Myocyte (in vitro differentiated cells): ENCODE measurements at regions not wholly inside any gene's neighbourhood (a gene's known extent, or its start where the extent isn't known, plus 50 kb on each side); places are given as distances from the start of the nearest gene placed in this dataset.
A peak's percentile ranks its signal among the peaks of the same experiment; 100 is the strongest.

ENCODE experiments used
- DNase-seq: peaks from one replicate; pipeline ENCODE4 v3.0.0-alpha.2; 2012; ENCODE audit warnings: low read depth

- DNase-seq: no peak
Measured at GRCh38 chr3:81439108-81439507, 322.3 kb downstream of the GBE1 start.

GRCh38 chr3:81437683-81438082 is 323.8 kb downstream of the GBE1 start:
- DNase-seq: no peak

- no peak for DNase-seq
Measured at GRCh38 chr3:81436182-81436581, 325.3 kb downstream of the GBE1 start.

- no peak for DNase-seq
Measured at GRCh38 chr3:81435050-81435449, 326.4 kb downstream of the GBE1 start.

- DNase-seq: no peak
Measured at GRCh38 chr3:81434161-81434560, 327.3 kb downstream of the GBE1 start.

- DNase-seq: no peak
Measured at GRCh38 chr3:81433675-81434074, 327.8 kb downstream of the GBE1 start.

- no peak for DNase-seq
Measured at GRCh38 chr3:81432456-81432855, 329.0 kb downstream of the GBE1 start.

- DNase-seq: no peak
Measured at GRCh38 chr3:81426826-81427577, 334.4 kb downstream of the GBE1 start.

- no peak for DNase-seq
Measured at GRCh38 chr3:81425198-81425868, 336.1 kb downstream of the GBE1 start.

- DNase-seq: peak; percentile 13
Measured at GRCh38 chr3:81419228-81419627, 342.2 kb downstream of the GBE1 start.

- DNase-seq: no peak
Measured at GRCh38 chr3:81416812-81417211, 344.6 kb downstream of the GBE1 start.

GRCh38 chr3:81406318-81406717 is 355.1 kb downstream of the GBE1 start:
- DNase-seq: no peak

GRCh38 chr3:81395739-81396513 is 365.5 kb downstream of the GBE1 start:
- peak; percentile 10 for DNase-seq

- no peak for DNase-seq
Measured at GRCh38 chr3:81394651-81395524, 366.6 kb downstream of the GBE1 start.

- no peak for DNase-seq
Measured at GRCh38 chr3:81393251-81393650, 368.2 kb downstream of the GBE1 start.

- no peak for DNase-seq
Measured at GRCh38 chr3:81390796-81391195, 370.6 kb downstream of the GBE1 start.

- no peak for DNase-seq
Measured at GRCh38 chr3:81388191-81388590, 373.3 kb downstream of the GBE1 start.

GRCh38 chr3:81382470-81382869 is 379.0 kb downstream of the GBE1 start:
- DNase-seq: no peak

- no peak for DNase-seq
Measured at GRCh38 chr3:81380234-81380633, 381.2 kb downstream of the GBE1 start.

- no peak for DNase-seq
Measured at GRCh38 chr3:81378552-81379293, 382.7 kb downstream of the GBE1 start.
